ENCODE measurements at regions not wholly inside any gene's neighbourhood (a gene's known extent, or its start where the extent isn't known, plus 50 kb on each side); places are given as distances from the start of the nearest gene placed in this dataset.
A peak's percentile ranks its signal among the peaks of the same experiment; 100 is the strongest.

- WGBS, result 73% methylated on average over 24 of the region's 24 CpGs
- Histone ChIP-seq H3K9ac (ENCODE audit: low read depth in 1 of 2, low read length in 2 of 2) (no peak overlapping the region), H3K27me3 (ENCODE audit: control insufficient read depth in 4 of 4, insufficient read depth in 4 of 4, low read length in 3 of 4) (peaks cover 0 to 4% (median 2%) of the 10 kb centered on the region in 4 donors), H3K4me1 (ENCODE audit: control insufficient read depth in 4 of 4, insufficient read depth in 4 of 4, low read length in 3 of 4) (no peaks in the 10 kb centered on the region), H3K27ac (ENCODE audit: low read depth in 1 of 2, low read length in 2 of 2) (peak overlapping the region; percentile 50 to 63), H3K4me3 (ENCODE audit: low read depth in 1 of 3, low read length in 3 of 3) (no peak overlapping the region), H3K36me3 (ENCODE audit: control insufficient read depth in 4 of 4, insufficient read depth in 3 of 4, low read depth in 1 of 4, low read length in 3 of 4) (no peaks in the 10 kb centered on the region), H3K9me3 (ENCODE audit: control insufficient read depth in 4 of 4, low read length in 3 of 4) (peaks cover 0 to 2% (median 2%) of the 10 kb centered on the region in 4 donors)
- DNase-seq (ENCODE audit: low spot score), result no peak
- TF ChIP-seq CTCF (IDR thresholded peaks at IDR 0.05; ENCODE audit: low read depth, low read length, missing input control) (no peak), REST (IDR thresholded peaks at IDR 0.05) (no peak), FOXA1 (IDR thresholded peaks at IDR 0.05) (no peak), RXRA (IDR thresholded peaks at IDR 0.05) (no peak), FOXA2 (IDR thresholded peaks at IDR 0.05) (no peak), TAF1 (conservative IDR thresholded peaks at IDR 0.05) (no peak), MAX (IDR thresholded peaks at IDR 0.05) (no peak), EGR1 (IDR thresholded peaks at IDR 0.05; ENCODE audit: low read depth in 2 of 2) (no peak), RAD21 (IDR thresholded peaks at IDR 0.05) (no peak), SP1 (IDR thresholded peaks at IDR 0.05) (no peak), ATF3 (IDR thresholded peaks at IDR 0.05) (no peak), YY1 (IDR thresholded peaks at IDR 0.05) (no peak), NR2F2 (IDR thresholded peaks at IDR 0.05) (no peak), ZBTB33 (IDR thresholded peaks at IDR 0.05) (no peak), HNF4G (IDR thresholded peaks at IDR 0.05) (no peak), JUND (IDR thresholded peaks at IDR 0.05) (no peak), HNF4A (conservative IDR thresholded peaks at IDR 0.05) (no peak), GABPA (IDR thresholded peaks at IDR 0.05 in 1 of 2, conservative IDR thresholded peaks at IDR 0.05 in 1 of 2) (no peak)
Observed at GRCh38 chr5:179436321-179437122, 91.3 kb upstream of the ADAMTS2 start.

All from liver (tissue), 8 donors.